T follicular helper cell (primary cell): ENCODE measurements at regions not wholly inside any gene's neighbourhood (a gene's known extent, or its start where the extent isn't known, plus 50 kb on each side); places are given as distances from the start of the nearest gene placed in this dataset.

Experiments used
- DNase-seq: peaks from one replicate; pipeline ENCODE4 v3.0.0-alpha.2; 2020; ENCODE audit warnings: low read depth

DNA sequence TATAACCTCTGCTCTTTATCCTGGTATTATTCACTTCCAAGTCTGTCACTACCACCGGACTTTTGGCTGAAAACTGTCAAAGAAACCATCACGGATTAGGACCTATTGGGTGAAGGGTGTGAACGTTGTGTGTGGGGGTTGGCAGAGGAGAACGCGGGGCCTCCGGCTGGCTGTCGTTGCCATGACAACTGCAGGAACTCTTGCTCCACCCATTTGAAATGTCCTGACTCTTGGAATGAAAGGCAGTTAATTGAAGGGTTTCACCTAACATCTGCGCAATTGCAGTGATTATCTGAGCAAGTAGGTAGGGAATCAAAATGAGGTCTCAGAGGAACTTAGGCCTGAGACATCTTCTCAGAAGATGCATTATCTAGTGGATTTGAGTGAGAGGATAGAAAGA lies 60.9 kb upstream of the CLMP start:
- DNase-seq, result no peak

DNA sequence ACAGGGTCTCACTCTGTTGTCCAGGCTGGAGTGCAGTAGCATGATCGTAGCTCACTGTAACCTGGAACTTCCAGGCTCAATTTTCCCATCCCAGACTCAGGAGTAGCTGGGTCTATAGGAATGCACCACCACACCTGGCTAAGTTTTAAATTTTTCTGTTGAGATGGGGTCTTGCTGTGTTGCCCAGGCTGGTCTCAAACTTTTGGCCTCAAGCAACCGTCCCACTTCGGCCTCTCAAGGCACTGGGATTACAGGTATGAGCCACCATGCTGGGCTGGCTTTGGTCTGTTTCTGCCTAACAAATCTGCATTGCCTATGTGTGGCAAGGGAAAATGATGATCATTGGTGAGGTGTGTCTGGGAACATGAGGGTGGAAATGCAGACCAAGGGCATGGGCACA lies 59.3 kb upstream of the CLMP start:
- DNase-seq, result no peak

DNA sequence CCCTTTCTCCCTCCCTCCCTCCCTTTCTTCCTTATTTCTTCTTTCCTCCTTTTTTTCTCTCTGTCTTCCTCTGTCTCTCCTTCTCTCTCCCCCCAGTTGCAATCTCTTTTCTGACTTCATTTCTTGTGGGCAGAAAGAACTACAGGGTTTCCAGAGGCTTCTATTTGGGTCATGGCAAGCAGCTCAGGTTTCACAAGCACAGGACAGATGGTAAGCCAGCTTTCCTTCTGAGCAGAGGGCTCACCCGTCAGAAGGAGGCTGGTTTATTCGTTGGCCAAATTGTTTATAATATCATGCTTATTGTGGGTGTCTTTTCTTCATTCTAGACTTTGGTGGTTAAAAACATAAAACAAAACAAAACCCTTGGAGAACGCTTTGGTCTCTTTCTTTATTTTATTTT lies 58.9 kb upstream of the CLMP start:
- no peak for DNase-seq

DNA sequence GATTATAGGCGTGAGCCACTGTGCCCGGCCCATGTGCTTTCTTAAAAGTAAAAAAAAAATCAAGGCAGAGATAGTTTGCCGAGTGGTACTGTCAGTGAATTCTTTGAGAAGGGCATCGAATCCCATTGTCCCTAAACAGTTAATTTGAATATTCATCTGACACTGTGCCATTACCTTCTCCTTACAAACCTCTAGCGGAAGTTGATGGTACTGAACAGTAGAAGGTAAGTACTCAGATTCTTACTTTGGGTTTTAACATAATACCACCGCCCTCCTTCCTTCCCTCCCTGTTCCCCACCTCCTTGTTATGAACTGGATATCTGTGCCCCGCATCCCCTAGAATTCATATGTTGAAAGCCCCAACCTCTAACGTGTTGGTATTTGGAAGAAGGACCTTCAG lies 58.2 kb upstream of the CLMP start:
- DNase-seq, result no peak

DNA sequence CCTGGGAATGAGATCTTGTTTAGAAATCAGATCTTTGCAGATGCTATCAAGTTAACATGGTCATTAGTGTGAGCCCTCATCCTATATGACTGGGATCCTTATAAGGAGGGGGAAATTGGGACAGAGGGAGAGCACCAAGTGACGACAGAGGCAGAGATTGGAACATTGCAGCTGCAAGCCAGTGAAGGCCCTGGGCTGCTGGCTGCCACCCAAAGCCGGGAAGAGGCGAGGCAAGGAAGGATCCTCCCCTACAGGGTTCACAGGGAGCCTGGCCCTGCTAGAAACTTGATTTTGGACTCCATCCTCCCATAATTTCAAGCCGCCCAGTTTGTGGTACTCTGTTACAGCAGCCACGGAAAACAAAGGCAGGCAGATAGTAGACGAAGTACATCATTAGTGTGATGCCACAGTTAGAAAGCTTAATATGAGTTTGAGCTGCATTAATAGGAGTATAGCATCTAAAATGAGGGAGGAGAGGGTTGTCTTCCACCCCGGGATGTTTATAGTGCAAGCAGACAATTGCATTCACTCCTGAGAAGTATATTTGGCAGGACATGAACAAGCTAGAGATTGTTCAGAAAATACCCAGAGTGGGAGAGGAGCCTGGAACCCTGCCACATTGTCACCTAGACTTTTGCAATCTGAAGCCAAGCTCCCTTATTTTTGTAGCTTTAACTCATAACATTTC lies 56.8 kb upstream of the CLMP start:
- DNase-seq, result no peak

DNA sequence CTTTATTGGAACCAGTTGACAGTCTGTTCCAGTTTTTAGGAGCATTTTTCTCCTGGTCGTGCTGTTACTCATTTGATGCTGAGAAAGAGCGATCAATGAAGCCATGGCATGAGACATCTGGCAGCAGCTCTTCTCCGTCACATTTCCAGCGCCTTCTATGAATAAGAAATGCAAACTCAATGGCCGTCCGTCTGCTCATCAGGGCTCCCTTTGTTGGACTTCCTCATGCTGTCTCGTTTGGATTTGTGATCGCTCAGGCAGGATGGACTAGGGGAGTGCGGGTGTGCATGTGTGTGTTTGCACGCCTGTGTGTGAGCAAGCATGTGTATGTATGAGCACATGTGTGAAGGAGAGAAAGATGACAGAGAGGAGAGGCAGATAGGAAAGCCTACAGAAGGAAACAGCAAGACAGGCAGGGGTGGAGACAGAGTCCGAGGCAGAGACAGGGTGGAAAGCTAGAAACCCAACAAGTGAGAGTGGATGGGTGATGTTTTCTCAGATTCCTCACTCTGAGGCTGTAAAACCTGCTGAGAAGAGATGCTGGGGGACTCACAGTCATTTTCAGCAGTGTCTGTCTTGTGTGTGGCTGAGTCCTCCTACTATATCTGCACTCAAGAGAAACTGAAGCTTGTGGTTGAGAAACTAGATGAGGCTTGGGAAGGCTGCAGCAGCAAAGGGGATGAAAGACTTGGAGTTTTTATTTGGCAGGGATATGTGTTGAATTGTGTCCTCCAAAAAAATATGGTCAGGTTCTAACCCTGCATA lies 56.0 kb upstream of the CLMP start:
- DNase-seq, result no peak

DNA sequence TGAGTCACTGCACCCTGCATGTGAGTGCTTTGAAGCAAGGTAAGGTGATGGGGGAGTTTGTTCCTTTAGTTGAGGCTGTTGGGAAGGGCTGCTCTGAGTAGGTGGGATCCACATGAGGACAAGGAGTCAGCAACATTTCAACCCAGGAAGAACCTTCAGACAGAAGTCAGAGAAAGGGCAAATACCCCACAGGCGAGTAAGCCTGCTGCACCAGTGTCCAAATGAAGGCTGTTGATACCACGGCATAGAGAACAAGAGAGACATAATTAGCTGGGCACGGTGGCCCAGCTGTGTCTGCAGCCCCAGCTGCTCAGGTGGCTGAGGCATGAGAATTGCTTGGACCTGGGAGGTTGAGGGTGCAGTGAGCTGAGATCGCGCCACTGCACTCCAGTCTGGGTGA lies 54.3 kb upstream of the CLMP start:
- no peak for DNase-seq

DNA sequence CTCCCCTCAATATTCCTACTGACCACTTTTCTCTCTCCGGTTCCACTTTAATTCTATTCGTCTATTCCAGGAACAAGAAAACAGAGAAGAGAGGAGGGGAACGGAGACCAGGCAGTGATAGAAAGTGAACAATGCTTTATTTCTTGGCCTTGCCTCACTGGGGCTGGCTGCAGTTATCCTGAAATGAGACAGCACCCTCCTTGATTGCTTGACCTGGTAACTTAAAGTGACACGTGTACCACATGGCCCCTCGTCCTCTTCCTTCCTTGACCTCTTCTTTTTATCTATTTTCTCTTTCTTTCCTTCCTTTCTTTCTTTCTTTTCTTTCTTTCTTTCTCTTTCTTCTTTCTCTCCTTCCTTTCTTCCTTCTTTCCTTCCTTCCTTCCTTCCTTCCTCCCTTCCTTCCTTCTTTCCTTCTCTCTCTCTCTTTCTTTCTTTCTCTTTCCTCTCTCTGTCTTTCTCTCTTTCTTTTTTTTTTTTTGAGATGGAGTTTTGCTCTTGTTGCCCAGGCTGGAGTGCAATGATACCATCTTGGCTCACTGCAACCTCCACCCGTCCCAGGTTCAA lies 52.8 kb upstream of the CLMP start:
- DNase-seq, result no peak

DNA sequence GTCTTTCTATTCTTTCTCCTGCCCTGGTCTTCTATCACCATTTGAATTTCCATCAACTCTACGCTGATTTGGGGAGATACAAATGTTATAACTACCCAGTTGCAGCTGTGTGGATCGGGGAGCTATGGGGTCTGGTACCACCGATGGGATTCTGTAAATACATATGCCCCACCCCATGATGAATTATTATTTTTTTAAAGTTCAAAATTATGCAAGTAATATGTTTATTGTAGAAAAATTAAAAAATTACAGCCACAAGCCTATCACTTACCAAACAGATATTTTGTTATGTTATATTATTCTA lies 52.4 kb upstream of the CLMP start:
- no peak for DNase-seq

DNA sequence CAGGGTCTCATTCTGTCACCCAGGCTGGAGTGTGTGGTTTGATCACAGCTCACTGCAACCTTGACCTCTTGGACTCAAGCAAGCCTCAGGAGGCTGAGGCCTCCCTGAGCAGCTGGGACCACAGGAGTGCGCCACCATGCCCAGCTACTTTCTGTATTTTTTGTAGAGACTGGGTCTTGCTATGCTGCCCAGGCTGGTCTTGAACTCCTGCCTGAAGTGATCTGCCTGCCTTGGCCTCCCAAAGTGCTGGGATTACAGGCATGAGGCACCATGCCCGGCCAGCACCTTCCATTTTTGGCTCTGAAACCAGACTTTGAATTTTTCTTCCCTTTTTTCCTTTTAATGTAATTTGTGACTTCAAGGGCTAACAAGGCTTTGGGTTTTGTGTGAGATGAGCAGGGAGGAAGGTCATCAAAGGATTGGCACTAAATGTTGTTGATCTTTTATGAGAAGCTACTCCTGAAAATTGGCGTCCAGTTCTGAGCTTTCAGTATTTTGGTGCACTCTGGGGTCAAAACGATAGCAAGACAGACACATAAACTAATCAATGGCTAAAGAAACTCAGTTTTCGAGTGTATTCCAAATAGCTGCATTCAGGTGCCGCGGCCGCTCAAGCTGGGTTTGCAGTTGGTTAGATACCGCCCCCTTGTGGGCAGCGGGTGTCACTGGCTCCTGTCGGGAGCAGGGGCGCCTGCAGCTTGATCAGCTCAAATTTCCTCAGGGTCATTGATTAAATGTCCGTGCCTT lies 51.9 kb upstream of the CLMP start:
- DNase-seq, result peak; percentile 70

DNA sequence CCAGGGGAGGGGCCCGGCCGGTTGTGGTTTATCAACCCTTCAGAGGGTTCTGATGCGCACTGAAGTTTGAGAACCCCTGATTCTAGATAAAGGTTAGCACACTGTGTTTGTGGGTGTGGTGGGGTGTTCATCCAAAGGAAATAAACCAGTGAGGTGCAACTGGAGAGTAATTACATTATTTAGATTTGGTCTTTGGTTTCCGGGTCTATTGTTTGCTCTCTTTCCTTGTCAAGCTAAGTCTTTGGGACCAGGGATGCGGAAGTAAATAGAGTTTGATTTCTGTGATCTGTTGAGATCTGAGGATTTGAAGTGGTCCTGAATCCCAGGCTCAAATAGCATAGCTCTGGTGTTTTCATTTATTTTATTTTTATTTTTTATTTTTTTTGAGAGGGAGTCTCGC lies 50.5 kb upstream of the CLMP start:
- DNase-seq, result no peak
